ENCODE measurements at regions not wholly inside any gene's neighbourhood (a gene's known extent, or its start where the extent isn't known, plus 50 kb on each side); places are given as distances from the start of the nearest gene placed in this dataset.

DNA sequence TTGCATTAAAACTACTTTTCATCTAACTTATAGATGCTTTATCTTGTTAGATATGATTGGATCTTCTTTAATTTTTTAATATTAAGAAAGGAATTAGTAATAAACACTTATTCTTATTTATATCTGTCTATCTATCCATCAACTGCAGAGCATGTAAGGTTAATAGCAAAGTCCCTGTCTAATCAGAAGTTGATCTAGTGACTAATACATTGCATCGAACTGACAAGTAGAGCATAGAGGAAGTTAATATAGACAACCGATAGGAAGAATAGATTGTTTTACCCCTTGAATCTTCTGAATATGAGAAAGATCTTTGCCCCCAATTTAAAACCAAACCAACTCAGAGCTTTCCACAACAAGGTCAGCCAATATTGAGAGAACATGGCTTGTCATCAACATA is 862.0 kb upstream of the CDH6 start:
- DNase-seq (no peak), ATAC-seq (no peak)
- no peaks in the 10 kb centered on the region for H3K4me1 Mint-ChIP-seq (ENCODE audit: low read depth)
- H3K9me3 Mint-ChIP-seq = peaks cover 5% of the 10 kb centered on the region
- H3K4me3 Mint-ChIP-seq = no peak overlapping the region
- H3K27me3 Mint-ChIP-seq (ENCODE audit: low read depth) = no peaks in the 10 kb centered on the region
- H3K36me3 Mint-ChIP-seq (ENCODE audit: insufficient read depth) = no peaks in the 10 kb centered on the region

DNA sequence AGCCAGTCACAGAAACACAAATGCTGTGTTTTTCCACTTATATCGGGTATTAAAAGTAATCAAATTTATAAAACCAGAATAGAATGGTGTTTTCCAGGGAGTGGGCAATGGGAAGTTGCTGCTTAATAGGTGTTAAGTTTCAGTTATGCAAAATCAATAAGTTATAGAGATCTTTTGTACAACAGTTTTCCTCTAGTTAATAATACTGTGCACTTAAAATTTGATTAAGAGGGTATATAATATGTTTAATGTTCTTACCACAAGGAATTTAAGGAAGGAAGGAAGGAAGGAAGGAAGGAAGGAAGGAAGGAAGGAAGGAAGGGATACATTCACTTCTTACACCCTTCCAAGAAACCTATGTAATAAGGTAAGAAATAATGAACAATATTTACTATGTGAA is 867.7 kb upstream of the CDH6 start:
- ATAC-seq (no peak), DNase-seq (no peak)
- Mint-ChIP-seq H3K36me3 (ENCODE audit: insufficient read depth) (no peaks in the 10 kb centered on the region), H3K9me3 (peaks cover 3% of the 10 kb centered on the region), H3K4me3 (no peak overlapping the region), H3K27me3 (ENCODE audit: low read depth) (no peaks in the 10 kb centered on the region), H3K4me1 (ENCODE audit: low read depth) (no peaks in the 10 kb centered on the region)

DNA sequence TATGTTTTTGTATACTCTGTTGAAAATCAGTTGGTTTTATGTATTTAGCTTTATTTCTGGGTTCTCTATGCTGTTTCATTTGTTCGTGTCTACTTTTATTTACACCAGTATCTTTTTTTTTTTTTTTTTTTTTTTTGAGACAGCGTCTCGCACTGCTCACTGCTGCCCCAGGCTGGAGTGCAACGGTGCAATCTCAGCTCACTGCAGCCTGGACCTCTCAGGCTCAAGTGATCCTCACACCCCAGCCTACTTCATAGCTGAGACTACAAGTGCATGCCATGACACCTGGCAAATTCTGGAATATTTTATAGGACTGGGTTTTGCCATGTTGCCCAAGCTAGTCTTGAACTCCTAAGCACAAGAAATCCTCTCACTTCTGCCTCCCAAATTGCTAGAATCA is 869.4 kb upstream of the CDH6 start:
- ATAC-seq (no peak), DNase-seq (no peak)
- Mint-ChIP-seq H3K4me3 (no peak overlapping the region), H3K27me3 (ENCODE audit: low read depth) (no peaks in the 10 kb centered on the region), H3K36me3 (ENCODE audit: insufficient read depth) (no peaks in the 10 kb centered on the region), H3K9me3 (peaks cover 7% of the 10 kb centered on the region), H3K4me1 (ENCODE audit: low read depth) (no peaks in the 10 kb centered on the region)

DNA sequence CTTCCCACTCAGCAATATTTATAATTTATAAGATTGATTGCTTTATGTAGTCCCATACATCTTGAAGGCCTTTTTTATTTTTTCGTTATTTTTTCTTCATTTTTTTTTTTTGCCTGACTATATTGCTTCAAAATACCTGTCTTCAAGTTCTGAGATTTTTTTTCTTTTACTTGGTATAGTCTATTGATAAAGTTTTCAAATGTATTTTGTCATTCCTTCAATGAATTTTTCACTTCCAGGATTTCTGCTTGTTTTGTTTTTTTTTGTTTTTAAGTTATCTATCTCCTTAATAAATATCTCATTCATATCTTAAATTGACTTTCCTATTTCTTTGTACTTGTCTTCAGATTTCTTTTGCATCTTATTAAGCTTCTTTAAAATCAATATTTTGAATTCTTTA is 905.6 kb upstream of the CDH6 start:
- ATAC-seq (no peak), DNase-seq (no peak)
- no peak overlapping the region for H3K4me3 Mint-ChIP-seq
- no peaks in the 10 kb centered on the region for H3K4me1 Mint-ChIP-seq (ENCODE audit: low read depth)
- H3K36me3 Mint-ChIP-seq (ENCODE audit: insufficient read depth) = no peaks in the 10 kb centered on the region
- peaks cover 20% of the 10 kb centered on the region for H3K9me3 Mint-ChIP-seq
- no peaks in the 10 kb centered on the region for H3K27me3 Mint-ChIP-seq (ENCODE audit: low read depth)

DNA sequence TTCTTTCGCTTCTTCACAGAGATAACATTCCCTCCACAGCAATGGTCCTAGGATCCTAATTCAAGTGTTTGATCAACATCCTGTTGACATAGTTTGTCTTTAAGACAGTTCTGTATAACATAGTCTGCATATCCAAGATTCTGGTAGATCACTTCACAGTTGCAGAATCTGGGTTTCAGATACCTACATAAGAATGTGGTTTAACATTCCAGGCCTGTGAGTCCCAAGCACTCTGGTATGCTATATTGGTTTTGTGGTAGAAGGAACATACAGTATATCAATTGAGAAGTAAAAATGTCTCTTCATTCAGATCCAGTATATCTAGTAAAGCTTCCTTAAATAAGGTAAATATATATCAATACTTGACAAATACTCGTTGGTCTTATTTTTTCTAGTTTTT is 914.2 kb upstream of the CDH6 start:
- H3K36me3 Mint-ChIP-seq (ENCODE audit: insufficient read depth) = no peaks in the 10 kb centered on the region
- H3K27me3 Mint-ChIP-seq (ENCODE audit: low read depth) = no peaks in the 10 kb centered on the region
- peaks cover 28% of the 10 kb centered on the region for H3K9me3 Mint-ChIP-seq
- ATAC-seq = no peak
- DNase-seq = no peak
- no peaks in the 10 kb centered on the region for H3K4me1 Mint-ChIP-seq (ENCODE audit: low read depth)
- no peak overlapping the region for H3K4me3 Mint-ChIP-seq

DNA sequence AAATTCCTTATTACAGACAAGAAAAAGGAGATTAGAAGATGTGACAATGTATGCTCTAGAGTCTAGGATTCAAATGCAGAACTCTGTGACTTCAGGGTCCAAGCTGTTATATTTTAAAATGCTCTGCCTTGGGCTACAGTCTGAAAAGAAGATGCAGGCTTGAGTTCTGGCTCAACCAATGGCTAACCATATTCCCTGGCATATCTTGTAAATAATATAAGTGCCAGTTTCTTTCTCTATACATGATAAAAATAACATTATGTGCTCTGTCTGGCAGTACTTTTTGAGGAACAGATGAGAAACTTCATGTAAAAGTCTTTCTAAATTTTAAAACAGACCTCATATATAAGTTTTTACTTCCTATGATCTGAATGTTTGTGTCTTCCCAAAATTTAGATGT is 926.5 kb upstream of the CDH6 start:
- Mint-ChIP-seq H3K36me3 (ENCODE audit: insufficient read depth) (no peaks in the 10 kb centered on the region), H3K4me1 (ENCODE audit: low read depth) (no peaks in the 10 kb centered on the region), H3K27me3 (ENCODE audit: low read depth) (no peaks in the 10 kb centered on the region), H3K4me3 (no peak overlapping the region), H3K9me3 (peaks cover 13% of the 10 kb centered on the region)
- ATAC-seq = no peak
- DNase-seq = no peak

DNA sequence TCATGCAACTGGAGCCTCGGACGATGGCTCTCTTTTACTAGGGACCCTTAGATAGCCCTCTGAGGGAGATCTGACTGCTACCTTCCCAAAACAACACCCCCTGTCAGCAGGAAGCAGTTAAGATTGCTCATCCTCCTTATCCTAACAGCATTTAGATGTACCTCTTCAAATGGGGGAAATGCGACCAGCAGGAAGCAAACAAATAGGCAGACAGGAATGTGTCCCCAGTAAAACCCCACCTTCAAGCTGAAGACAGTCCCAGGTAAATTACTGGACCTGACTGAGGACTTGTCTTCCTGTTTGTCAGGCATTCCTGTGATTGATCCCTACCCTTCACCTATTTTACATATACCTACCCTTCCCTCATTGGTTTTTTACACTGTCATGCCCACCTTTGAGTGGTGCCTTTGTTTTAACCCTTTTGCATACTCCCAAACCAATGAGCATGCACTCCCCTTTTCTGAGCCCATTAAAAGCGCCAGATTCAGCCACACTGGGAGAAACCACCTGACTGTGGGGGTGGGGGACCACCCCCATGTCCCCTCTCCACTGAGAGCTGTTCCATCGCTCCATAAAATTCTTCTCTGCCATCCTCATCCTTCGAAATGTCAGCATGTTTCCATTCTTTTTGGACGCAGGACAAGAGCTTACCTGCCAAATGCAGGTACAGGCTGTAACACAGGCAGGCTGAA is 954.0 kb upstream of the CDH6 start:
- H3K9me3 Mint-ChIP-seq = peaks cover 13% of the 10 kb centered on the region
- no peak for DNase-seq
- H3K4me3 Mint-ChIP-seq = no peak overlapping the region
- H3K36me3 Mint-ChIP-seq (ENCODE audit: insufficient read depth) = no peaks in the 10 kb centered on the region
- H3K27me3 Mint-ChIP-seq (ENCODE audit: low read depth) = no peaks in the 10 kb centered on the region
- no peak for ATAC-seq
- H3K4me1 Mint-ChIP-seq (ENCODE audit: low read depth) = no peaks in the 10 kb centered on the region

DNA sequence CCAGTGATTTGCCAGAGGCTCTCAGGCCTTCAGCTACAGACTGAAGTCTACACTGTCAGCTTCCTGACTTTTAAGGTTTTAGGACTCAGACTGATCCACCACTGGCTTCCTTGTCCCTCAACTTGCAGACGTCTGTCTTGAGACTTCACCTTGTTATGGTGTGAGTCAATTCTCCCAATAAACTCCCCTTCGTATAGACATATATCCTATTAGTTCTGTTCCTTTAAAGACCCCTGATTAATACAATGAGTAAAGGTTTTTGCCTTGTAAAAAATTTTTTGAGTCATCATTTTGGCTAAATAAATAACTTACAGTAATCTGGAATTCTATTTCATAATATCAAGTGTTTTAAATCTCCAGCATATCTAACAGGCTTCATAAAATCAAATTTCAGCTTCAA is 956.3 kb upstream of the CDH6 start:
- Mint-ChIP-seq H3K4me3 (no peak overlapping the region), H3K4me1 (ENCODE audit: low read depth) (no peaks in the 10 kb centered on the region), H3K36me3 (ENCODE audit: insufficient read depth) (no peaks in the 10 kb centered on the region), H3K27me3 (ENCODE audit: low read depth) (no peaks in the 10 kb centered on the region), H3K9me3 (peaks cover 24% of the 10 kb centered on the region)
- DNase-seq (no peak), ATAC-seq (no peak)

DNA sequence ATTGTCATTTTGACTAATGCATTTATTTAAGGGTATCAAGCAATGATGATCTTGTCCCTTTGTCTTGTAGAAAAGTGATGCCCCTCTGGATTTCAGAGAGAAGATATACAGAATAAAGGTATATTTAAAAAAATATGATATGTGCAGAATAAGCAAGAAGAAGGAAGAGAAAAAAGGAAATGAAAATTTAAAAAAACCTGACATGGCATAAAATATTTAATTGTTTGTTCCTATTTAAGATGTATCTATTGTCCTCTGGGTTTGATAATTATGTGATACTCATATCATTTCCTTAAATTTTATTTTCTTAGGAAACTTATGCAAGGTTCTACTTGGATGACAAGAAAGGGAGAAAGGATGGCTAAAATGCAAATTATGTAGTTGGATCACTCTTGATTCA is 983.7 kb upstream of the CDH6 start:
- Mint-ChIP-seq H3K36me3 (ENCODE audit: insufficient read depth) (no peaks in the 10 kb centered on the region), H3K27me3 (ENCODE audit: low read depth) (no peaks in the 10 kb centered on the region), H3K9me3 (peaks cover 35% of the 10 kb centered on the region), H3K4me3 (no peak overlapping the region), H3K4me1 (ENCODE audit: low read depth) (no peaks in the 10 kb centered on the region)
- ATAC-seq (no peak), DNase-seq (no peak)

DNA sequence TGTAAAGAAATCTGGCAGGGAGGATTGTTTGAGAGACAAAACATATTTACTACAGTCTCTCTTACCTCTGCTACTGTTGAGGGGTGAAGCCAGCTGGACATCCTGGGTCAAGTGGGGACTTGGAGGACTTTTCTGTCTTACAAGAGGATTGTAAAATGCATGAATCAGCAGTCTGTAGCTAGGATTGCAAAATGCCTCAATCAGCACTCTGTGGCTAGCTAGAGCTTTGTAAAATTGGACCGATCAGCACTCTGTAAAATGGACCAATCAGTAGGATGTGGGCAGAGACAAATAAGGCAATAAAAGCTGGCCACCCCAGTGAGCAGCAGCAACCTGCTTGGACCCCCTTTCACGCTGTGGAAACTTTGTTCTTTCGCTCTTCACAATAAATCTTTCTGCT is 995.8 kb upstream of the CDH6 start:
- Mint-ChIP-seq H3K4me3 (no peak overlapping the region), H3K4me1 (ENCODE audit: low read depth) (no peaks in the 10 kb centered on the region), H3K27me3 (ENCODE audit: low read depth) (no peaks in the 10 kb centered on the region), H3K9me3 (peaks cover 4% of the 10 kb centered on the region), H3K36me3 (ENCODE audit: insufficient read depth) (no peaks in the 10 kb centered on the region)
- DNase-seq (no peak), ATAC-seq (no peak)

DNA sequence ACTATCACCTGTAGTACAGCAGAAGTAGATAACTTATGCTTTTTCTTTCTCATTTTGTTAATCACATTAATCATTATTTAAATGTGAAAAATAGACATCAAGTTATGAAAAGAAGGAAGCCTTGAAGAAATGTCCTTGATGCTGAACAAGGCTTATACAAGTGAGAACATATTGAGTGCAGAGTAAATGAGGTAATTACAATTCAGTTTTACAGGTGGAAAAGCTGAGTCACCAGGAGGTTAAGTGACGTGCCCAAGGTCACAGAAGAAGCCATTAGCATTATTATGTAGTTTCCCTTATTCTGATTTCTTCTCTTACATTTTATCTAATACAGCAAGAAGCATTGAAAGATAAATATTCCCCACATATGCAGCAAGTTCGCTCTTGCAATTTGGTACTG is 998.5 kb upstream of the CDH6 start:
- DNase-seq (no peak), ATAC-seq (no peak)
- no peak overlapping the region for H3K4me3 Mint-ChIP-seq
- H3K36me3 Mint-ChIP-seq (ENCODE audit: insufficient read depth) = no peaks in the 10 kb centered on the region
- no peaks in the 10 kb centered on the region for H3K4me1 Mint-ChIP-seq (ENCODE audit: low read depth)
- H3K27me3 Mint-ChIP-seq (ENCODE audit: low read depth) = no peaks in the 10 kb centered on the region
- H3K9me3 Mint-ChIP-seq = peaks cover 3% of the 10 kb centered on the region

DNA sequence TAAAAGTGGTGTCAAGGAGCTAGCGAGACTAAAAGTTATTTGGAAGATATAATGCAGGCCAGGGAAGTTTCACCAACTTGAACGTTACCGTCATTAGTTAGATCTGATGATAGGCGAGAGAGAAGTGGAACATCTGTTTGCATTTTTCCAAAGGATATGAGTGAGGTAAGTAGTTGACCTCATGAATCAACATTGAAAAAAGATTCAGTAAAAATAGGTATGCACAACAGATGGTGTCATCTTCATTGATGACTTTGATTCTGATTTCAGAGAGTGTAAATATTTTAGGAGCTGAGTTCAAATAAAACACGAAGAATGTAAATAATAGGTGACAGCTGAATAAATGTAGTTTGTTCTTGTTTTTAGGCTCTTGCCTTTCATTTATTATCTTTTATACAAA is 998.9 kb upstream of the CDH6 start:
- H3K36me3 Mint-ChIP-seq (ENCODE audit: insufficient read depth) = no peaks in the 10 kb centered on the region
- no peak for DNase-seq
- H3K27me3 Mint-ChIP-seq (ENCODE audit: low read depth) = no peaks in the 10 kb centered on the region
- no peak overlapping the region for H3K4me3 Mint-ChIP-seq
- no peaks in the 10 kb centered on the region for H3K4me1 Mint-ChIP-seq (ENCODE audit: low read depth)
- no peak for ATAC-seq
- H3K9me3 Mint-ChIP-seq = peaks cover 3% of the 10 kb centered on the region

DNA sequence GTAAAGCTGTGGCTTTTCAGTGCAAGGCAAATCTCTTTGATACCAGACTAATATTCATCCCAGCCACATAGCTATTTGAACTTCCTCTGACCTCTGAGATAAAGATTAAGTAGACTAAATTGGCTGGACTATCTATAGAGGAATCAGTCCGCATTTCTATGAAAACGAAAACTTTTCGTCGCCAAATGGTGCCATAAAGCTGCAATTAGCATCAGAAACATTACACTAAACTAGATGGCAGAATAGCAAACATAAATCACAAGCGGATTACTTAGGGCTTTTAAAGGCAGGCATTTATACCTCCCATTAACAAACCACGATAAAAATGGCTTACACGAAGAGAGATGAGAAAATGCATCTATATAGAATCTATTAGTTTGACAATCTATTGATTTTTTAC is 1009.7 kb upstream of the CDH6 start:
- no peaks in the 10 kb centered on the region for H3K4me1 Mint-ChIP-seq (ENCODE audit: low read depth)
- H3K4me3 Mint-ChIP-seq = no peak overlapping the region
- DNase-seq (no peak), ATAC-seq (no peak)
- peaks cover 9% of the 10 kb centered on the region for H3K9me3 Mint-ChIP-seq
- no peaks in the 10 kb centered on the region for H3K36me3 Mint-ChIP-seq (ENCODE audit: insufficient read depth)
- H3K27me3 Mint-ChIP-seq (ENCODE audit: low read depth) = no peaks in the 10 kb centered on the region

DNA sequence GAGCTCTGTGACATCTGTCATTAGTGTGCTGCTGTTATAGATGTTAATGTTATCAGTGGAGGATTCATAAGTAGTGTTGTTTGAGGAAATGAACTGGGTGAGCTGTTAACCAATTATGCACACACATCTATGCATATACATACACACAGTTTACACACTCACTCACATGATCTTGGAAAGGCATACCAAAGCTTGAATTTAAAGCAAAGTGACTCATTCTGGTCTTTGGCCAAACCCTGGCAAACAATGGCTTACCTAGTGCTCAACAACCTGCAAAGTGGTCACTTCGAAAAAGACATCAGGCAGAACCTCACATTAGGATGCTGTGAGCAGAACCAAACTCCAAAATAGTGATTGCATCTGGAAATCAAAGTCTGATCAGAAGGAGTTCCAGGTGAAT is 1037.3 kb upstream of the CDH6 start:
- no peak for DNase-seq
- no peaks in the 10 kb centered on the region for H3K4me1 Mint-ChIP-seq (ENCODE audit: low read depth)
- no peak overlapping the region for H3K4me3 Mint-ChIP-seq
- no peaks in the 10 kb centered on the region for H3K27me3 Mint-ChIP-seq (ENCODE audit: low read depth)
- ATAC-seq = no peak
- H3K36me3 Mint-ChIP-seq (ENCODE audit: insufficient read depth) = no peaks in the 10 kb centered on the region
- peaks cover 20% of the 10 kb centered on the region for H3K9me3 Mint-ChIP-seq

DNA sequence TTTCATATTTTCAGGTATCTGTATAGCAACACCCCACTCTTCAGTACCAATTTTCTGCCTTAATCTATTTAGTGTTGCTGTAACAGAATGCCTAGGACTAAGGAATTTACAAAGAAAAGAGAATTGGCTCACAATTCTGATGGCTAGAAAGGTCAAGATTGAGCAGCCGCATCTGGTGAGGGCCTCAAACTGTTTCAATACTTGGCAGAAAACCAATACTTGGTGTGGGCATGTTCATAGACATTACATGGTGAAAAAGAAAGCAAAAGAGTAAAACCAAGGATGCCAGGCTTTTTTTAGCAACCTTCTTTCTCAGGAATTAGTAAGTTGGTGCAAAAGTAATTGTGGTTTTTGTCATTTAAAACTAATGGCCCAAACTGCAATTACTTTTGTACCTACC is 1041.1 kb upstream of the CDH6 start:
- Mint-ChIP-seq H3K4me3 (no peak overlapping the region), H3K9me3 (peaks cover 17% of the 10 kb centered on the region), H3K4me1 (ENCODE audit: low read depth) (no peaks in the 10 kb centered on the region), H3K36me3 (ENCODE audit: insufficient read depth) (no peaks in the 10 kb centered on the region), H3K27me3 (ENCODE audit: low read depth) (no peaks in the 10 kb centered on the region)
- ATAC-seq = no peak
- DNase-seq = no peak

DNA sequence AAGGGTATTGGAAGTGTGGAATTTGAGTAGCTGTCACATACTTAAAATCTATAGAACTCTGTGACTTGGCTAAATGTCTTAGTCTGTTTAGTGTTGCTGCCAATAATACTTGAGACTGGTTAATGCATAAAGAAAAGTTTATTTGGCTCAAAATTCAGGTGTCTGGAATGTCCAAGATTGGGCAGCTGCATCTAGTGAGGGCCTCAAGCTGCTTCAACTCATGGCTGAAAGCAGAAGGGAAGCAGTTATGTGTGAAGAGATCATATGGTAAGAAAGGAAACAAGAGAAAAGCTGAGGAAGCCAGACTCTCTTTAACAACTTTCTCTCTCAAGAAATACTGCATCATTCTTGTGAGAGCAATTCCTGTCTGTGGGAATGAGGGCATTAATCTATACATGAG is 1043.3 kb upstream of the CDH6 start:
- Mint-ChIP-seq H3K9me3 (peaks cover 18% of the 10 kb centered on the region), H3K36me3 (ENCODE audit: insufficient read depth) (no peaks in the 10 kb centered on the region), H3K4me3 (no peak overlapping the region)

More for the DNA sequence above, 1043.3 kb upstream of the CDH6 start:
- H3K4me1 Mint-ChIP-seq (ENCODE audit: low read depth) = no peaks in the 10 kb centered on the region
- DNase-seq (no peak), ATAC-seq (no peak)
- H3K27me3 Mint-ChIP-seq (ENCODE audit: low read depth) = no peaks in the 10 kb centered on the region

Measured in activated T-cell treated with anti-CD3 and anti-CD28 coated beads, Interleukin-2, amount 50 U/mL, for 4 hours (primary cell).